Transverse colon (tissue), 3 donors: ENCODE measurements at regions not wholly inside any gene's neighbourhood (a gene's known extent, or its start where the extent isn't known, plus 50 kb on each side); places are given as distances from the start of the nearest gene placed in this dataset.

ENCODE experiments used
- EP300 ChIP-seq: sonication (generic); formaldehyde crosslinking; IDR thresholded peaks from one replicate; pipeline ENCODE4 v1.6.1; 2017; ENCODE audit warnings: antibody characterized with exemption, low read depth
- TF ChIP-seq, protein P1 (sequence below), 5 experiments: fragments of 200-600 bp in 3 of 5; fragments of 450-650 bp in 2 of 5; sonication (generic) in 3 of 5; IDR thresholded peaks; 1 replicate in 2 of 5; 2 replicates in 3 of 5; pipeline ENCODE4 v1.5.1; 2016 to 2017; ENCODE audit warnings: antibody characterized with exemption in 5 of 5, inconsistent platforms in 3 of 5, mild to moderate bottlenecking in 2 of 5, moderate library complexity in 1 of 5

DNA sequence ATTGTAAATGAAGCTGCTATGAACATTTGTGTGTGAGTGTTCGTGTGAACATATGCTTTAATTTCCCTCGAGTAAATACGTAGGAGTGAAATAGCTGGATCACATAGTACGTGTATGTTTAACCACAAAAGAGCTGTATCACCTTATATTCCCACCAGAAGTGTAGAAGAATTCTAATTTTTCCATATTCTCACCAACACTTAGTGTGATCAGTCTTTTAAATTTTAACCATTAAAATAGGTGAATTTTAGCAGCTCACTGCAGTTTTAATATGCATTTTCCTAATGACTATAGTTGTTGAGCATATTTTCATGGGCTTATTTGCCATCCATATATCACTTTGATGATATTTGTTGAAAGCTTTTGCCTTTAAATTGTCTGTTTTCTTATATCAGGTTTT is 741.2 kb downstream of the PTPRU start:
- TF ChIP-seq, protein P1, sequence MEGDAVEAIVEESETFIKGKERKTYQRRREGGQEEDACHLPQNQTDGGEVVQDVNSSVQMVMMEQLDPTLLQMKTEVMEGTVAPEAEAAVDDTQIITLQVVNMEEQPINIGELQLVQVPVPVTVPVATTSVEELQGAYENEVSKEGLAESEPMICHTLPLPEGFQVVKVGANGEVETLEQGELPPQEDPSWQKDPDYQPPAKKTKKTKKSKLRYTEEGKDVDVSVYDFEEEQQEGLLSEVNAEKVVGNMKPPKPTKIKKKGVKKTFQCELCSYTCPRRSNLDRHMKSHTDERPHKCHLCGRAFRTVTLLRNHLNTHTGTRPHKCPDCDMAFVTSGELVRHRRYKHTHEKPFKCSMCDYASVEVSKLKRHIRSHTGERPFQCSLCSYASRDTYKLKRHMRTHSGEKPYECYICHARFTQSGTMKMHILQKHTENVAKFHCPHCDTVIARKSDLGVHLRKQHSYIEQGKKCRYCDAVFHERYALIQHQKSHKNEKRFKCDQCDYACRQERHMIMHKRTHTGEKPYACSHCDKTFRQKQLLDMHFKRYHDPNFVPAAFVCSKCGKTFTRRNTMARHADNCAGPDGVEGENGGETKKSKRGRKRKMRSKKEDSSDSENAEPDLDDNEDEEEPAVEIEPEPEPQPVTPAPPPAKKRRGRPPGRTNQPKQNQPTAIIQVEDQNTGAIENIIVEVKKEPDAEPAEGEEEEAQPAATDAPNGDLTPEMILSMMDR (IDR thresholded peaks at IDR 0.05): no peak
- TF ChIP-seq EP300: no peak
